Mesenchymal stem cell (in vitro differentiated cells and primary cell): ENCODE measurements at regions not wholly inside any gene's neighbourhood (a gene's known extent, or its start where the extent isn't known, plus 50 kb on each side); places are given as distances from the start of the nearest gene placed in this dataset.

Experiments used
- DNase-seq: peaks from one replicate; pipeline ENCODE4 v3.0.0-alpha.2; 2013
- H2AFZ ChIP-seq: one replicate; pipeline ENCODE4 v1.6.1; 2013; ENCODE audit warnings: low read depth, mild to moderate bottlenecking, control low read depth, inconsistent platforms, low read length, moderate library complexity
- H2AK5ac ChIP-seq: 2 replicates; pipeline ENCODE4 v1.6.1; 2013; ENCODE audit warnings: low read length, moderate library complexity, mild to moderate bottlenecking, inconsistent platforms; ENCODE audit not compliant: severe bottlenecking
- H2BK120ac ChIP-seq: one replicate; pipeline ENCODE4 v1.6.1; 2013; ENCODE audit warnings: low read depth, mild to moderate bottlenecking, inconsistent platforms, low read length, moderate library complexity
- H2BK12ac ChIP-seq, 2 experiments: one replicate each; pipeline ENCODE4 v1.6.1; 2013; ENCODE audit warnings: inconsistent platforms in 2 of 2, low read length in 2 of 2, mild to moderate bottlenecking in 2 of 2, moderate library complexity in 2 of 2, control low read depth in 1 of 2
- H2BK15ac ChIP-seq: one replicate; pipeline ENCODE4 v1.6.1; 2013; ENCODE audit warnings: mild to moderate bottlenecking, low read depth, inconsistent platforms; ENCODE audit not compliant: poor library complexity, severe bottlenecking
- H2BK5ac ChIP-seq: 2 replicates; pipeline ENCODE4 v1.6.1; 2013; ENCODE audit warnings: low read depth, mild to moderate bottlenecking, low read length, control low read depth, inconsistent platforms; ENCODE audit not compliant: poor library complexity, severe bottlenecking
- H3K14ac ChIP-seq, 2 experiments: one replicate each; pipeline ENCODE4 v1.6.1; 2013; ENCODE audit warnings: inconsistent platforms in 2 of 2, low read length in 2 of 2, control low read depth in 1 of 2, mild to moderate bottlenecking in 1 of 2, moderate library complexity in 1 of 2
- H3K18ac ChIP-seq, 2 experiments: one replicate each; pipeline ENCODE4 v1.6.1; 2013; ENCODE audit warnings: inconsistent platforms in 2 of 2, low read length in 2 of 2, control low read depth in 1 of 2, low read depth in 1 of 2, mild to moderate bottlenecking in 1 of 2
- H3K23ac ChIP-seq, 2 experiments: one replicate each; pipeline ENCODE4 v1.6.1; 2013; ENCODE audit warnings: inconsistent platforms in 2 of 2, low read length in 2 of 2, mild to moderate bottlenecking in 2 of 2, moderate library complexity in 2 of 2, control low read depth in 1 of 2
- H3K27ac ChIP-seq: 2 replicates; pipeline ENCODE4 v1.5.1; 2013; ENCODE audit warnings: mild to moderate bottlenecking, moderate library complexity, low read length, control low read depth, inconsistent platforms; ENCODE audit not compliant: poor library complexity, severe bottlenecking
- H3K27me3 ChIP-seq, 2 experiments: 2 replicates each; pipeline versions ENCODE4 v1.6.1 to v1.7.0; 2013; ENCODE audit warnings: low read length in 2 of 2, mild to moderate bottlenecking in 2 of 2, moderate library complexity in 2 of 2, control low read depth in 1 of 2, inconsistent platforms in 1 of 2; ENCODE audit not compliant: control insufficient read depth in 1 of 2, insufficient read depth in 1 of 2
- H3K36me3 ChIP-seq, 2 experiments: 2 replicates each; pipeline versions ENCODE4 v1.6.1 to v1.7.0; 2013; ENCODE audit warnings: low read length in 2 of 2, control low read depth in 1 of 2, inconsistent platforms in 1 of 2, low read depth in 1 of 2, mild to moderate bottlenecking in 1 of 2; ENCODE audit not compliant: insufficient read depth in 2 of 2, control insufficient read depth in 1 of 2
- H3K4ac ChIP-seq, 2 experiments: one replicate each; pipeline ENCODE4 v1.6.1; 2013; ENCODE audit warnings: inconsistent platforms in 2 of 2, low read length in 2 of 2, mild to moderate bottlenecking in 2 of 2, moderate library complexity in 2 of 2, control low read depth in 1 of 2, low read depth in 1 of 2
- H3K4me1 ChIP-seq: 2 replicates; pipeline ENCODE4 v1.6.1; 2013; ENCODE audit warnings: low read depth, low read length, control low read depth; ENCODE audit not compliant: control insufficient read depth, insufficient read depth
- H3K4me2 ChIP-seq: 2 replicates; pipeline ENCODE4 v1.6.1; 2013; ENCODE audit warnings: low read length, mild to moderate bottlenecking, inconsistent platforms; ENCODE audit not compliant: poor library complexity, severe bottlenecking
- H3K4me3 ChIP-seq, 2 experiments: 2 replicates each; pipeline versions ENCODE4 v1.5.1 to v1.7.0; 2013; ENCODE audit warnings: low read length in 2 of 2, mild to moderate bottlenecking in 2 of 2, control low read depth in 1 of 2, low read depth in 1 of 2; ENCODE audit not compliant: insufficient read depth in 1 of 2
- H3K79me1 ChIP-seq: replicated peaks from 2 replicates; pipeline ENCODE4 v1.6.1; 2013; ENCODE audit warnings: mild to moderate bottlenecking, control low read depth, low read length, inconsistent platforms; ENCODE audit not compliant: poor library complexity, severe bottlenecking
- H3K9ac ChIP-seq: 2 replicates; pipeline ENCODE4 v1.7.0; 2013; ENCODE audit warnings: mild to moderate bottlenecking, low read length, moderate library complexity
- H3K9me3 ChIP-seq: 2 replicates; pipeline ENCODE4 v1.7.0; 2013; ENCODE audit warnings: mild to moderate bottlenecking, low read length; ENCODE audit not compliant: control insufficient read depth
- H4K8ac ChIP-seq: one replicate; pipeline ENCODE4 v1.6.1; 2013; ENCODE audit warnings: inconsistent platforms, mild to moderate bottlenecking, low read length, moderate library complexity
- H4K91ac ChIP-seq: one replicate; pipeline ENCODE4 v1.6.1; 2013; ENCODE audit warnings: mild to moderate bottlenecking, low read length, inconsistent platforms
- WGBS: methylation state at CpG from one replicate; pipeline ENCODE4 v1.1.7; 2013; ENCODE audit warnings: mixed read lengths; 5-methylcytosine and 5-hydroxymethylcytosine counted together

DNA sequence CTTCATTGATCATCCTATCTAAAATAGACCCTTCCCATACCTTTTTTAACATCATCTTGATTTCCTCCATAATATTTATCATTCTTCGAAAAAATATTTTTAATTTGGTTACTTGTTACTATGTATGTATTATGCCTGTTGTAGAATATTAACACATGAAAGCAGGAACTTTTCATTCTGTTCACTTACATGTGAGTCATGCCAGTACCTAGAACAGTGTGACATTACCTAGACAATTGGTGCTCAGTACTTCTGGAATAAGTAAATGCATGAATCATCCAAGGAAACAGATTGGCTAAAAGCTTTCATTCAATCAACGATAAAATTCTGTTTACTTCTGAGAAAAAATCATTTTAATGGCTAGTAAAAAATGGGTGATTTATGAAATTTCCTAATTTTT, 76.4 kb downstream of the CXXC4 start:
- Histone ChIP-seq H3K4me1 (no peaks in the 10 kb centered on the region), H2BK120ac (no peak overlapping the region), H3K4me2 (no peak overlapping the region), H2AK5ac (no peak overlapping the region), H3K79me1 (no peaks in the 10 kb centered on the region), H3K9me3 (no peaks in the 10 kb centered on the region), H3K18ac (no peak overlapping the region), H4K91ac (no peak overlapping the region), H2AFZ (no peak overlapping the region), H3K23ac (no peak overlapping the region), H3K4me3 (no peak overlapping the region), H3K27me3 (no peaks in the 10 kb centered on the region), H3K36me3 (no peaks in the 10 kb centered on the region), H3K9ac (no peak overlapping the region), H3K14ac (no peak overlapping the region), H3K27ac (no peak overlapping the region), H2BK5ac (no peak overlapping the region), H2BK15ac (no peak overlapping the region), H4K8ac (no peak overlapping the region), H3K4ac (no peak overlapping the region), H2BK12ac (no peak overlapping the region)
- no CpG with 5 or more reads among the region's 2 CpGs for WGBS
- DNase-seq, result no peak

DNA sequence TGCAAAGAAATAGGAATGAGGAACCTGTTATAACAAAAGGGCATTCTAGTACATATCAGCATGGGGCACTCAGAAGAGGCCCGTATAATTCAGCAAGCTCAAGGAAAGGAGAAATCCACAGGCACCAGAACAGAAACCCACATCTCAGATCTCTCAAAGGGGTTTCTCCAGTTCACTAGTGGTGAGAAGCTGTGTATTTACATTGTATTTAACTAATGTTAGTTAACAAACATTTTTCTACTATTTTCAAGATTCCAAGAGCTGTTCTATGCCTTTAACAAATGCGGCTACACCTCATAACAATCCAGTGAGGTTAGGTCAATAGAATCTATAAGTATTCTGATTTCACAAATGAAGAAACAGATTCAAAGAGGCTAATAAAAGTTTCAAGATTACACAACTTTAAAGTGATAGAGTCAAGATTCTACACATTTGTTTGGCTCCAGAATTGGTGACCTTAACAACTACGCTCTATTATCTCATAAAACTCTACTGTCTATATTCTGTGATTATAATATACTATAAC, 77.3 kb downstream of the CXXC4 start:
- no peak overlapping the region for H4K91ac ChIP-seq
- H3K4me3 ChIP-seq, result no peak overlapping the region
- no peak overlapping the region for H2AFZ ChIP-seq
- H3K18ac ChIP-seq, result no peak overlapping the region
- H2BK120ac ChIP-seq, result no peak overlapping the region
- no peaks in the 10 kb centered on the region for H3K36me3 ChIP-seq
- 100% methylated on average over 1 of the region's 3 CpGs for WGBS
- no peak overlapping the region for H2AK5ac ChIP-seq
- no peak overlapping the region for H3K4me2 ChIP-seq
- no peak overlapping the region for H2BK12ac ChIP-seq
- H3K9ac ChIP-seq, result no peak overlapping the region
- no peak overlapping the region for H2BK15ac ChIP-seq
- H3K9me3 ChIP-seq, result no peaks in the 10 kb centered on the region
- no peak overlapping the region for H3K23ac ChIP-seq
- no peak overlapping the region for H2BK5ac ChIP-seq
- no peaks in the 10 kb centered on the region for H3K79me1 ChIP-seq
- H3K14ac ChIP-seq, result no peak overlapping the region
- H4K8ac ChIP-seq, result no peak overlapping the region
- no peak overlapping the region for H3K4ac ChIP-seq
- no peak overlapping the region for H3K27ac ChIP-seq
- DNase-seq, result no peak
- H3K4me1 ChIP-seq, result no peaks in the 10 kb centered on the region
- H3K27me3 ChIP-seq, result no peaks in the 10 kb centered on the region

DNA sequence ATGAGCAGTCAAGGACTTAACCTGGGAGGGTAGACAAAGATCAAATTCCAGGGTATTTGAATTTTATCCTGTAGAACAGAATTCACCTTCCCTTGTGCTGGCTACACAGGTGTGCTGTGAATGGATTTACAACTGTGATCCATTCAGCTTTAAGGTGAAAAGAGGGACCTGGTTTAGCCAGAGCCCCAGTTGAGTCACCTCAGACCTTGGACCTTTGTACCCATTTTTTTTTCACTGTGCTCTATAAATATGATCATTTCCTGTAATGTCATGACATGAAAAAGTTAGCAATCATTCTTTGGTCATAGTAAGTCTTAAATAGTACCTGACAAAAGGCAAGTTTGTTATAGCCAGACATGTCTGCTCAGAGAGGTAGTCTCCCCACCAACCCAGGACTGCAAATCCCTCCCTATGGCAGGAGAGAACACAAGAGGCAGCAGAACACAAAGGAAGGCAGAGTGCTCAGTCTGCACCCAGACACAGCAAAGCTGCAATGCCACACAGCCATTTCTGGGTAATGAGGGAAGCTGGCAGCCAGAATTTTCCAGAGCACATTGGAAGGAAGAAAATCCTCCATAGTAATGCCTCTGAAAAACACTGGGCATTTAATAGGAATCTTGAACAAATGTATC, 77.9 kb downstream of the CXXC4 start:
- H3K27ac ChIP-seq, result no peak overlapping the region
- no peak overlapping the region for H2AK5ac ChIP-seq
- DNase-seq, result no peak
- no peaks in the 10 kb centered on the region for H3K79me1 ChIP-seq
- no peak overlapping the region for H3K23ac ChIP-seq
- H4K8ac ChIP-seq, result peak overlapping the region; percentile 61
- no peak overlapping the region for H2BK15ac ChIP-seq
- no peaks in the 10 kb centered on the region for H3K36me3 ChIP-seq
- H2BK5ac ChIP-seq, result no peak overlapping the region
- H3K9ac ChIP-seq, result no peak overlapping the region
- no peak overlapping the region for H3K4ac ChIP-seq
- H3K18ac ChIP-seq, result no peak overlapping the region
- no peaks in the 10 kb centered on the region for H3K27me3 ChIP-seq
- H3K14ac ChIP-seq, result no peak overlapping the region
- H2AFZ ChIP-seq, result no peak overlapping the region
- H4K91ac ChIP-seq, result no peak overlapping the region
- no peaks in the 10 kb centered on the region for H3K4me1 ChIP-seq
- H3K4me2 ChIP-seq, result no peak overlapping the region
- H2BK120ac ChIP-seq, result no peak overlapping the region
- no peak overlapping the region for H3K4me3 ChIP-seq
- H3K9me3 ChIP-seq, result no peaks in the 10 kb centered on the region
- no peak overlapping the region for H2BK12ac ChIP-seq

DNA sequence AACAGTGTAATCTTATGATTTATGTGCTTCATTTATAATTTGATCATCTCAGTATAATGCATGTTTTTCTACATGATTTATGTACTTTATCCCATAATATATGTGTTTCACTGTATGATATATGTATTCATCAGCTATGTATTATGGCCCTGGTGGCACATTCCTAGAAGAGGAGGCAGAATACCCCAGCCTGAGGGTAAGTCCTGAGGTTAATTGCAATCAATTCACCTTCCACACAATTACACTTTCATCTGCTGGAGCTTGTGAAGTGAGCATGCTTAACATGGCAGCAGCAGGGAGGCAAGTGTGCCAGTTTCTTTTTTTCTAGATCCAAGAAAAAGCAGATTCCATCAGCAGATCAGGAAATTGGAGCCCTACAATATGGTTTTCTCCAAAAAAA, 81.2 kb downstream of the CXXC4 start:
- no peak for DNase-seq
- no peak overlapping the region for H2BK5ac ChIP-seq
- H4K91ac ChIP-seq, result no peak overlapping the region
- no peak overlapping the region for H2BK15ac ChIP-seq
- H3K27ac ChIP-seq, result no peak overlapping the region
- no peaks in the 10 kb centered on the region for H3K79me1 ChIP-seq
- H3K4me1 ChIP-seq, result no peaks in the 10 kb centered on the region
- no peak overlapping the region for H3K23ac ChIP-seq
- H3K9ac ChIP-seq, result no peak overlapping the region
- no peak overlapping the region for H4K8ac ChIP-seq
- H3K36me3 ChIP-seq, result no peaks in the 10 kb centered on the region
- H2BK12ac ChIP-seq, result peak overlapping the region in 1 of 2 experiments; percentile 52
- no peak overlapping the region for H3K4me2 ChIP-seq
- peak overlapping the region in 1 of 2 experiments; percentile 33 for H3K18ac ChIP-seq
- H3K14ac ChIP-seq, result no peak overlapping the region
- no peak overlapping the region for H3K4ac ChIP-seq
- no peak overlapping the region for H2BK120ac ChIP-seq
- no peak overlapping the region for H3K4me3 ChIP-seq
- no peaks in the 10 kb centered on the region for H3K27me3 ChIP-seq
- H2AFZ ChIP-seq, result no peak overlapping the region
- H2AK5ac ChIP-seq, result no peak overlapping the region
- no peaks in the 10 kb centered on the region for H3K9me3 ChIP-seq
